ENCODE measurements at regions not wholly inside any gene's neighbourhood (a gene's known extent, or its start where the extent isn't known, plus 50 kb on each side); places are given as distances from the start of the nearest gene placed in this dataset.

GRCh38 chr7:41103331-41103730 is 599.6 kb downstream of the INHBA start:
- TF ChIP-seq POLR2A (IDR thresholded peaks at IDR 0.05; ENCODE audit: extremely low read depth, insufficient read length), result no peak
- TF ChIP-seq, protein P1, sequence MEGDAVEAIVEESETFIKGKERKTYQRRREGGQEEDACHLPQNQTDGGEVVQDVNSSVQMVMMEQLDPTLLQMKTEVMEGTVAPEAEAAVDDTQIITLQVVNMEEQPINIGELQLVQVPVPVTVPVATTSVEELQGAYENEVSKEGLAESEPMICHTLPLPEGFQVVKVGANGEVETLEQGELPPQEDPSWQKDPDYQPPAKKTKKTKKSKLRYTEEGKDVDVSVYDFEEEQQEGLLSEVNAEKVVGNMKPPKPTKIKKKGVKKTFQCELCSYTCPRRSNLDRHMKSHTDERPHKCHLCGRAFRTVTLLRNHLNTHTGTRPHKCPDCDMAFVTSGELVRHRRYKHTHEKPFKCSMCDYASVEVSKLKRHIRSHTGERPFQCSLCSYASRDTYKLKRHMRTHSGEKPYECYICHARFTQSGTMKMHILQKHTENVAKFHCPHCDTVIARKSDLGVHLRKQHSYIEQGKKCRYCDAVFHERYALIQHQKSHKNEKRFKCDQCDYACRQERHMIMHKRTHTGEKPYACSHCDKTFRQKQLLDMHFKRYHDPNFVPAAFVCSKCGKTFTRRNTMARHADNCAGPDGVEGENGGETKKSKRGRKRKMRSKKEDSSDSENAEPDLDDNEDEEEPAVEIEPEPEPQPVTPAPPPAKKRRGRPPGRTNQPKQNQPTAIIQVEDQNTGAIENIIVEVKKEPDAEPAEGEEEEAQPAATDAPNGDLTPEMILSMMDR (IDR thresholded peaks at IDR 0.05; ENCODE audit: low read depth, low read length), result no peak
- TF ChIP-seq, protein P2, sequence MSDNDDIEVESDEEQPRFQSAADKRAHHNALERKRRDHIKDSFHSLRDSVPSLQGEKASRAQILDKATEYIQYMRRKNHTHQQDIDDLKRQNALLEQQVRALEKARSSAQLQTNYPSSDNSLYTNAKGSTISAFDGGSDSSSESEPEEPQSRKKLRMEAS (IDR thresholded peaks at IDR 0.05; ENCODE audit: low read depth, low read length), result no peak
